ENCODE measurements at regions not wholly inside any gene's neighbourhood (a gene's known extent, or its start where the extent isn't known, plus 50 kb on each side); places are given as distances from the start of the nearest gene placed in this dataset.

- DNase-seq (peak; percentile 14 to 38), ATAC-seq (peak in 7 of 8 donors; percentile 38 to 93 (median 65))
- H3K36me3 ChIP-seq, result no peaks in the 10 kb centered on the region
- 60 to 63% methylated on average over 11 of the region's 11 CpGs for WGBS, 2 donors
- intact Hi-C loops (cut with DNase I), result no loop called here
- no peaks in the 10 kb centered on the region for H3K9me3 ChIP-seq
- H3K27ac ChIP-seq, result peak overlapping the region in 5 of 10 donors; percentile 10 to 66 (median 40)
- peaks cover 0 to 13% (median 0%) of the 10 kb centered on the region in 9 donors for H3K4me1 ChIP-seq
- TF ChIP-seq CTCF (IDR thresholded peaks at IDR 0.05), result peak in 2 of 9 donors; percentile 12 to 35
- H3K27me3 ChIP-seq, result peaks cover 0 to 7% (median 0%) of the 10 kb centered on the region in 7 donors
- H3K4me3 ChIP-seq, result no peak overlapping the region
Measured at GRCh38 chr20:2237059-2237458, 58.7 kb upstream of the TGM3 start.

- 84 to 90% methylated on average over 2 of the region's 2 CpGs for WGBS, 2 donors
- no peak overlapping the region for H3K27ac ChIP-seq
- intact Hi-C loops (cut with DNase I), result no loop called here
- no peak overlapping the region for H3K4me3 ChIP-seq
- H3K27me3 ChIP-seq, result peaks cover 0 to 15% (median 0%) of the 10 kb centered on the region in 7 donors
- ATAC-seq, result no peak
- no peaks in the 10 kb centered on the region for H3K9me3 ChIP-seq
- peaks cover 0 to 13% (median 0%) of the 10 kb centered on the region in 9 donors for H3K4me1 ChIP-seq
- TF ChIP-seq CTCF (IDR thresholded peaks at IDR 0.05), result no peak
- no peak for DNase-seq
- no peaks in the 10 kb centered on the region for H3K36me3 ChIP-seq
Measured at GRCh38 chr20:2238601-2239000, 57.2 kb upstream of the TGM3 start.

DNA sequence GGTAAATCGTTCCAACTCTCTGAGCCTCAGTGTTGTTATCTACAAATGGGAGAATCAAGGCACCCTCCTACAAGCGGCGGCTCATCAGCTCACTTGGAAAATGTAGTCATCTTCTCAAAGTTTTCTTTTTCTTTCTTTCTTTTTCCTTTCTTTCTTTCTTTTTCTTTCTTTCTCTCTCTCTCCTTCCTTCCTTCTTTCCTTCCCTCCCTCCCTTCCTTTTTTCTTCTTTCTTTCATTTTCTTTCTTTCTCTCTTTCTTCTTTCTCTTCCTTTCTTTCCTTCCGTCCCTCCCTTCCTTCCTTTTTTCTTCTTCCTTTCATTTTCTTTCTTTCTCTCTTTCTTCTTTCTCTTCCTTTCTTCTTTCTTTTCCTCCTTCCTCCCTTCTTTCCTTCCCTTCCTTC is 55.0 kb upstream of the TGM3 start:
- Histone ChIP-seq H3K27me3 (peaks cover 0 to 35% (median 14%) of the 10 kb centered on the region in 7 donors), H3K9me3 (no peaks in the 10 kb centered on the region), H3K27ac (no peak overlapping the region), H3K4me3 (no peak overlapping the region), H3K36me3 (no peaks in the 10 kb centered on the region), H3K4me1 (peaks cover 0 to 13% (median 0%) of the 10 kb centered on the region in 9 donors)
- ATAC-seq, result no peak
- DNase-seq, result no peak
- 84 to 87% methylated on average over 4 of the region's 4 CpGs for WGBS, 2 donors
- no peak for TF ChIP-seq CTCF (IDR thresholded peaks at IDR 0.05)
- intact Hi-C loops (cut with DNase I), result no loop called here

- no peaks in the 10 kb centered on the region for H3K36me3 ChIP-seq
- no peak overlapping the region for H3K27ac ChIP-seq
- 71 to 76% methylated on average over 2 of the region's 2 CpGs for WGBS, 2 donors
- intact Hi-C loops (cut with DNase I), result no loop called here
- peaks cover 0 to 5% (median 0%) of the 10 kb centered on the region in 9 donors for H3K4me1 ChIP-seq
- peaks cover 0 to 49% (median 27%) of the 10 kb centered on the region in 7 donors for H3K27me3 ChIP-seq
- no peak for DNase-seq
- TF ChIP-seq CTCF (IDR thresholded peaks at IDR 0.05), result no peak
- H3K4me3 ChIP-seq, result no peak overlapping the region
- ATAC-seq, result no peak
- no peaks in the 10 kb centered on the region for H3K9me3 ChIP-seq
Measured at GRCh38 chr20:2242678-2243077, 53.1 kb upstream of the TGM3 start.

Measured in heart right ventricle (tissue), 16 donors.